GM21515 (cell line): ENCODE measurements at regions not wholly inside any gene's neighbourhood (a gene's known extent, or its start where the extent isn't known, plus 50 kb on each side); places are given as distances from the start of the nearest gene placed in this dataset.

Experiments used
- ATAC-seq: cut with Tn5 transposase; IDR thresholded peaks from one replicate; pipeline ENCODE4 v1.9.1; 2021; ENCODE audit not compliant: unreplicated experiment

DNA sequence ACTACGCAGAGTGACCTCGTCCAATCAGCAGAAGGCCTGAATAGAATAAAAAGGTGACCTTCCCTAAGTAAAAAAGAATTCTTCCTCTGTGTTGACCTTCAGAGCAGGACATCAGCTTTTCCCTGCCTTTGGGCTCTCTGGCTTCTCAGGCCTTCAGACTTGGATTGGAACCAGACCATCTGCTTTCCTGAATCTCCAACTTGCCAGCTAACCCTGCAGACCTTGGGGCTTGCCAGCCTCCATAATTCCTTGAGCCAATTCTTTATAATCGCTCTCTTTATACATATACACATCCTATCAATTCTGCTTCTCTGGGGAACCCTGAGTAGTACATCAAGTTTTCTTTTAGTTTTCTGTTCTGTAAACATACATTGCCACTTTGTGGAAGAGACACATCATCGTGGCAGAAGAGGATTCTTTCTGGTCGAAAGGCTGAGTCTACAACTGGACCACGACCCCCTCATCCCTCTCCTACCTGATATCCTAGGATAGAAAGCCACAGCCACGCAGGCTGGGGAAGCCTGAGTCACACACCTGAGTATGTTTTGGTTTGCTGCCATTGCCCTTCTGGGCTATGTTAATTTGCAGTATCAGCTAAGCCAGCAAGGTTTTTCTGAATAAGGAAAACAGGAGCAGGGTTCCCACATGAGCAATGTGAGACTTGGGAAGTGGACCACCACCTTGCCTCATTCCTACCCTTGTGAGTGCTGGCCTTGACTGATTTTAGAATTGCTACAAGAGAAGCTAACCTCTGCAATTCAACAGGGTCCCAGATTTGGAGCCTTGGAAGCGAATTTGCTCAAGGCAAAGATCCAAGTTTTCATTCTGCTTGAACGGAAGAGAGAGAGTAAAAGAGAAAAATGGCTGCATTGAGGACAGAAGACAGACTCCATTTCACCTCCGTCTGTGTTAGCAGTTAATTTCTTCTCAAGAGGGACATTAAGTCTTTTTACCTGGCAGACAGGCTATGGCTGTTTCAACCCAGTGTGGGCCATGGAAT lies 445.2 kb upstream of the FZD8 start:
- no peak for ATAC-seq

DNA sequence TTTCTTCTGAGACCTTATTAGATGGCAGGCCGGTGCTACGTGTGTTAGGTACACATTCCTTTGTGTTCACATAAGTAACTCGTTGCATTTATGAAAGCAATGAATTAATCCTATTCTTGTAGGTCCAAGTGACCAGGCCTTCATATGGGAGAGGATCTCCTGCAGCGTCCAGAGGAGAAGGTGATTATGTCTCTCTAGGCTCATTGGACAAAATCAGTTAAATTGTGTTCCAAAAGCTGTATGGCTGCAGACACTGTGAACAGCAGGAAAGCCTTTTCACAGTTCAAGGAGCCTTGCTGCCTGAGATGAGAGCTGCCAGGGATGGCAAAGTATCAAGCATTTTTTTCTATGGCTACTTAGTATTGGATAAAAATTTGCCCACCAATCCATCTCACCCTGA lies 433.1 kb upstream of the FZD8 start:
- no peak for ATAC-seq

DNA sequence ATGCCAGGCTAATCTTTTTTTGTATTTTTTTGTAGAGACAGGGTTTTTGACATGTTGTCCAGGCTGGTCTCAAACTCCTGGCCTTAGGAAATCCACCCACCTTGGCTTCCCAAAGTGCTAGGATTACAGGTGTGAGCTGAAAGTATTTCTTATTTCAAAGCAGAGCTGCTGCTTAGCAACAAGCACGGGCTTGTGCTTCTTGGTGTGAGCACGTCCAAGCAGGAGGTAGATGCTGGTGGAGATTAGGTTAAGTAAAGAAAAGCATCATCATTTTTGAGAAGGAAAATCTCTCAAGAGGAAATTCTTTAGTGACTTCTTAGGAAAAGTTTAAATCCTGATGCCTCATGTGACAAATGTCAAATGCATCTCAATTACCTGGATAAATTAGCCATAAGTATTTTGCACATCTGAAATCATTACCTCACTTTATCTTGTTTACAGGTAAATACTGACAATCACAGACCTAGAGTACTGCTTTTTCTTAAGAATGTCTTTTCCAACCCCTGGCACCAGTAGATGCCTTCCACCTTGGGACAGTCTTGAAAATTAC lies 431.8 kb upstream of the FZD8 start:
- no peak for ATAC-seq

DNA sequence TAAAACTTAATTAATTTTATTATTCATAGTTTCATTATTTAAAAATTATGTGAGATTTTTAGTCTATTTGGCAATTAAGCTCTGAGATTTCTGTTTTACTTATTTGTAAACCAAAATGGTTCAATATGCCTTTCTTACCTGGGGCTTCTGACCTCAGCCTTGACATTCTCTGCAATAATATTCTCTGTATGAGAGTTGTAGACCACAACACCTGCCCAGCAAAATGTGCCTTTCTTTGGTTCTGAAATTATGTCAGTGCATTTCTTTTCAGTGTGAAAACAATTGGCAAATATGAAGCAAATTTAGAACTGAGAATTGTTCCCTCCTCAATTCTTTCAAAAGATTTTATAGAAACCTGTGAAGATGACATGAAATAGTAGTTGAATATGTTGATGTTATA lies 426.4 kb upstream of the FZD8 start:
- ATAC-seq, result no peak

DNA sequence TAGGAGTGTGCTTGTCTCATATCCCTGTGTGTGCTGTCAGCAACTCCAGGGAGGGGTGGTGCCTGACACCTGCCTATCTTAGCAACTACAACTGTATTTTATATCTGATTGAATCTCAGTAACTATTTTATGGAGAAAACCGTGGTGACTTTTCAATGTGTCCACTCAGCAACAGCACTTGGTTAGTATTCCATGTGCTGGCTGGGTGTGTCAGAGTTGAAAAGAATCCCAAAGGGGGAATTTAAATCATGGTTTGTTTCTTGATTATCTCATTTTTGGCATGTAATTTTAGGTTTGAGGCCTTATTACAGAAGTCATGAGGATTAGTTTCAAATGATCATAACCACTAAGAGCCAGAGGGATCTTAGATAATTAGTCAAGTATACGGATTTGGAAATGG lies 425.7 kb upstream of the FZD8 start:
- ATAC-seq, result no peak

DNA sequence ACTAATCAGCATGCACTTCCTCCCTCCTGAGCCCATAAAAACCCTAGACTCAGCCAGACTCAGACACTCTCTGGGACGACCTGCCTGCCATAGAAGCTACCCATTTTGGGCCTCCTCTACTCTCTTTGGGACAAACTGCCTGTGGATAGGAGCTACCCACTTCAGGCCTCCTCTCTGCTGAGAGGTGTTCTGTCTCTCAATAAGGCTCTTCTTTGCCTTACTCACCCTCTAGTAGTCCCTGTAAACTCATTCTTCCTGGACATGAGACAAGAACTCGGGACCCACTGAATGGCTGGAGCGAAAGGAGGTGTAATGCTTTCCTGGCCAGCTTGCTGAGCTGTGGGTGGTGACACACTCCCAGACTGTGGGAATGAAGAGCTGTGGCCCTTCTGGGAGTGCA lies 424.8 kb upstream of the FZD8 start:
- no peak for ATAC-seq

DNA sequence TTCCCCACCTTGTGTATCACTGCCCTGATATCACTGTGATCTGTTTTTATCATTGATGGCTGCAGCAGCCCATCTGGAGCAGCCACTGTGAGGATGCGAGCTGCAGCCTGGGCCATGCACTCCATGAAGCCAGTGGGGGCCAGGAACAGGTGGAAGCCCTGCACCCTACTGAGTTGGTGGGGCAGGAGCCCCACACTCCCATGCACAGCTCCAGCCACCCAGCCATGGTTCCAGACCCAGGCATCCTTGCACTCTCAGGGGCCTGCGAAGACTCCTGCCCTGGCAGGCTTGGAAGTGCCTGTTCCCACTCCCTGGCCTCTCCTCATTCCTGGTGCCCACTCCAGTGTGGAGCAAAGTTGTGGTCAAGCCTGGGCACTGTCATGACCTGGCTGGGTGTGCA lies 424.0 kb upstream of the FZD8 start:
- ATAC-seq, result no peak

DNA sequence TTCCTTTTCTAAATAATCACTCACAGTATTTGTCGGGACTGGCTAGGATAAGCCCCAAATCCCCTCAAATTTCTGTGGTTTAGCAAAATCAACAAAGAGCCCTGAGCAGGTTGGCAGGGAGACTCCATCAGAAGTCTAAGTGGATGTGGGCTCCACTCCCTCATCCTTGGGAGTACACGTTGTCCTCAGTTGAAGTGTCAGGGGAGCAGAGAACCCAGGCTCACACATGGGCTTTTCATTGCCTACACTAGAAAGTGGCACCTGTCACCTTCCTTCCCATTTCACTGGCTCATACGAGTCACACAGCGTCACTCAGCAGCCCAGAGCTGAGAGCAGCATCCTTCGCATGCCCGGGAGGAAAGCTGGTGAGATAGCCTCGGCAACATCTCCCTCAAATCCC lies 421.3 kb upstream of the FZD8 start:
- ATAC-seq, result no peak

DNA sequence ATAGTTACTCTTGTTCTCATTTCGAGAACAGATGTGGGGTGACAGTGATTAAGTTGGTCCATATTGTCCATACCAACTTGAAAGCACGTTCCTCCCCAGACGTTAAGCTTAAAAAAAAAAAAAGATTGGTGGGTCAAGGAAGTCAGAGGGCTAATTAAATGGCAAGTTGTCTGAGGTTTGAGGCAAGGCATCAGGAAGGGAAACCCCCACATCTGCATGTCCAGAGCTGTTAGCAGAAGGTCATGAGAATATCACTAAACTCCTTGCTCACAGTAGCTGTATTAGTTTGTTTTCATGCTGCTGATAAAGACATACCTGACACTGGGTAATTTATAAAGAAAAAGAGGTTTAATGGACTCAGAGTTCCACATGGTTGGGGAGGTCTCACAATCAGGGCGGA lies 415.6 kb upstream of the FZD8 start:
- no peak for ATAC-seq

DNA sequence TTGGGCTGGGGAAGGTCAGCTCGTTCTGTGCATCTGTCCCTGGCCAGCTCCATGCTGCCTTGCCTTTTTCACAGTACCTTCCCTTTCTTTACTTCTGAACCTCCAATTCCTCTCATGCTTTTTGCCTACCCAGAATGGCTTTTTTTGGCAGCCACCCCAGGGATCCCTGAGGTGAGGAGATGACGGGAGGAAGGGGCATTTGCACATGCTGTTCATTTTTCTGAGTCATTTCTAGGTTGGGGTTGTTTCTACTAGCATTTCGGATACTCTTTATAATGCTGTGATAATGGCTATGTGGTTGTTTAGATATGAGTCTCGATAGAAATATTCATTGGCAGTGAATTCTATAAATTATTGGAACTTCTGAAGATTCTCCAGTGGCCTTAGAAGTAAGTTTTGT lies 415.1 kb upstream of the FZD8 start:
- ATAC-seq, result no peak

DNA sequence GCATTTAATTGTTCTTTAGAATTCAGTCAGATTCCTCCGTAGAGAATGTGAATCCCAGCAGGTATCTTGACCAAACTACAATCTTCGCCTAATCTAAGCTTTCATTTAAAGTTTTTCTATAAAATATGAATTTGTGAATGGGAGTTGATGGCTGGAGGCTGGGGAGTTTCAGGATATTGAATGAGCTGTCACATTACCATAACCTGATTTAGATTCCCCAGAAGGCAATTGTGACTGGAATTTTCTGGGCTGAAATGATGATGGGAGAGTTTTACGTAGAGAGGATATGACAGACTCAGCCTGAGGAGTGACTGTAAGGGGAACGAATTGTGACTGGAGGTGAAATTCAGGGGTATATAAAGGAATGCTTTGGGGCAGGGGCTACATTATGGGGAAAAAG lies 411.7 kb upstream of the FZD8 start:
- no peak for ATAC-seq

DNA sequence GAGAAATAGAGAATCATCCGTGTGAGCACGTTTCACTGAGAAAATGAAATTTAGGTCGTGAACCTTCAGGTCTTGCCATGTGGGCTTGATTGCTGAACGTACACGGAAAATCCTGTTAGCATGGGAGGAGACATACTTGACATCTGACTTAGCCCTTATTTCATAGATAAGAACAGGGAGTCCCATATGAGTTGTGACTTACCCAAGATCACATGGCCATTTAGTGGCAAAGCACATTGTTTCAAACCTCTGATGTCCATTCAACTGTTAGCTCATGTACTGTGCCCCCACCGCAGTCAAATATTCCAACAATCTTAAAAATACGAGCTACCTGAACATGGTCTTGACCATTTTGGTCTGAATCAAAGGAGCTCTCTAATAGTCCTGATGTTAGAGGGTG lies 411.2 kb upstream of the FZD8 start:
- ATAC-seq, result no peak

DNA sequence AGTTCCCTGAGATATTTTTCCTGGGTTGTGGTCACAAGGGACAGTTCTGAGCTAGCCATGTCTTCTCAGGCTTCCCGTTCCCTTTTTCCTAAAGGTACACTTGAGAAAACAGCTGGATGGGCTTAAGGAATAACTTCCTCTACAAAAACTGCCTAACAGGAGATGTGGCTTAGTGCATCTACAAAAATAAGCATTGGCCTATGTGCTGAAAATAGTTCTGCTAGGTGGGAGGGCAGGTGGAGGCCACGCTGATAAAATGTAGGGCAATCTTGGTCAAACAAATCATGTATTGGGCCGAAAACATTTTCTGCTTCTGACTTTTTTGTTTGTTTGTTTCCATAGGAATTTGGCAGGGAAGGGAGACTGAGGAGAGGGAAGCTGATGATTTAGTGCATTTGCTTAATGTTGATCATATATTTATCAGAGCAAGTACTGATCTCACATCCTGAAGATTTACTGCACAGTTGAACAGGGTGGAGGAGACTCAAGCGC lies 409.4 kb upstream of the FZD8 start:
- ATAC-seq, result no peak

DNA sequence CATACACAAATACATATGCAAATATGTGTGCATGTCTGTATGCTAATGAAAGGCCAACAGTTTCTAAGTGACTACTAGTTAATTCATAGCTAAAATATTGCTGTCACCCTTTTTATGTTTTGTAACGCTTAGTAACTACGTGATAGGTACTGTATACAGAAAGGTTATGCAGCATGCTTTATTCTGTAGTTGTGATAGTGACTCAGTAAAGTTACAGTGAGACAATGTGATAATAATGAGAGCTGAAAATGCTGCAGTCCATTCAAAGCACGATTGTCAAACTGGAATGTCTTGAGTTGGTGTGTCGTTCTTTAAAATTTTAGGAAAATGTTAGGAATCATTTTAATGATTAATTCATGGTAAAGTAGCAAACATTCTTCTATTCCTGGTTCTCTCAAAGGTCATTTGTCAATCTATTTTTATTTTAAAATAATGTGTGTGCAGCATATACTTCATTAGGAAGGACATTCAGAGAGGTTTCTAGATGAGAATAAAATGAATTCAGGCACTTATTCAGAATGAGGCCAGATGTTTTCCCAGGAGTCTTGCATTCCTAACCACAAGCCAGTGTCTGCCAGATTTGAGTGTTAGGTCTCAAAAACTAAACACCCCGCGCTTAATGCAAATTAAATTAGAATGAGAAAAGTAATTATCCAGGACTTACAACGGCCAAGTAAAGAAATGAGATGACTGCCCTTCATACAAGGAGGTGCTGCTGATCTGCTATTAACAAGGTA lies 408.8 kb upstream of the FZD8 start:
- ATAC-seq, result no peak

DNA sequence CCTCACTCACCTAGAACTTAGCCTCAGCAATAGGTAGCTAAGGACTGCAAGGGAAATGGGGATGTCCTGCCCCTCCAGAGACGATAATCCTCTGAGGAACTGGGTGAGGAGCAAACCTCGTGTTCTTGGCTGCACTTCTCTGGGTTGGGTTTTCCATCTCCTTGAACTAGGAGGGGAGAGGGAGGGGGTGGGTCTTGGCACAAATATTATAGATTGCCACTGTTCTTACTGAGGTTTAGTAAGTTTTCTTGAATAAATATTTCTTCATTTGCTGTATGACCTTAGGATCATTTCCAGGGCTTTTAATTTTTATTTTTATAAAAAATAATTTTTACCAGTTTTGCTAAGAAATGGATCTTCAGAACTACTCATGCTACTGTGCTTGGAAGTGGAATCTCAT lies 406.7 kb upstream of the FZD8 start:
- no peak for ATAC-seq

DNA sequence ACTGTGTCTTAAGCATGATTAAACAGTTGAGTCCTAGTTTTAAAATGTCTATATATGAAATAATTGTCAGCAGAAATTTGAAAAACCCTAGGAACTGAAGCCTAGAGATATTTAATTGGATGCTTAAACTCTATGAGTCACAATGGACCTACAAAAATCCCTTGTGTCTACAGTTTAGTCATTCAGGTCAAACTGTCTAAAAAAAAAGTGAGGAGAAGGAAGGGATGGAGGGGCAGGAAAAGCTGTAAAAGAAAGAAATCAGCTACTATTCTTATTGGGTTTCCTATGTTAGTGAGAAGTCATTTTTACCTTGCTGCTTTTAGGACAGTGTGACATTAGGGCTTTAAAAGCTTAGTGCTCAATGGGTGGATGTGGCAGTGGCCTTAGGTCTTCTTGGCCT lies 406.1 kb upstream of the FZD8 start:
- no peak for ATAC-seq

DNA sequence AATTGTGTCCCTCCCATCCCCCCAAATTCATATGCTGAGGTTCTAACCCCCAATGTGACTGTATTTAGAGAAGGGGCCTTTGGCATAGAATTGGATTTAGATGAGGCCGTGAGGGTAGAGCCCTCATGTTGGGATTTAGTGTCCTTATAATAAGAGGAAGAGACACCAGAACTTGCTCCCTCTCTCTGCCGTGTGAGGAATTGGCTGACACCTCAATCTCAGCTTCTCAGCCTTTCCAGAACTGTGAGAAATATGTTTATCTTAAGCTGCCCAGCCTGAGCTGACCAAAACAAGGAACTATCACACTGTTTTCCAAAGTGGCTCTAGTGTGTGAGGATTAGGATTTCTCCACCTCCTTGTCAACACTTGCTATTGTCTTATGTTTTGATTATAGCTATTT lies 400.0 kb upstream of the FZD8 start:
- ATAC-seq, result no peak

DNA sequence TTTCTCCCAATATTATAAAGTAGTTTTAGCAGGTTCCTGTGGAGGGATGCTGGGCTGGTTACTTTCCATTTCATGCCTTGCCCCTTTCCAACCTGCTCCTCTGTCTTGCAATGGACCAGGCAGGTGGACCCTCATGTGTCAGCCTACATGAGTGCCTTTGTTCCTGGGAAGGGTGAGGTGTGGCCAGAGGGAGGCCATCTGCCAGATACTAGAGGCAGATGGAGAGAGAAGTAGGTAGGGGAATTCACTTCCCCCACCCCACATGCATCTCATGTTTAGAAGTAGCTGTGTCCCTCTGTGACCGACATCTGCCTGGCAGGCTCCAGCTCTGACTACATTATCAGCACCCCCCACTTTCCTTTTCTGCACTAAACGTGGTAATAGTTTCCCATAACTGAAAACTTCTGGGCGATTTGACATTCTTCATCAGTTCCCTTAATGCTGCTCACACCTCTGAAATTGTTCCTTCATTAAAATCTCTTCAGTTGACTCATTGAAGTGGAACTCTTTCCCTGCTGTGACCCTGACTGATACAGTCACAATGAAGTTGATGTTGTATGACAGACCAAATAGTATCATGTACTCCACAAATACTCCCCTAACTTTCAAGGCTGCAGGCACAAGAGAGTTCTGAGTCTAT lies 396.3 kb upstream of the FZD8 start:
- no peak for ATAC-seq

DNA sequence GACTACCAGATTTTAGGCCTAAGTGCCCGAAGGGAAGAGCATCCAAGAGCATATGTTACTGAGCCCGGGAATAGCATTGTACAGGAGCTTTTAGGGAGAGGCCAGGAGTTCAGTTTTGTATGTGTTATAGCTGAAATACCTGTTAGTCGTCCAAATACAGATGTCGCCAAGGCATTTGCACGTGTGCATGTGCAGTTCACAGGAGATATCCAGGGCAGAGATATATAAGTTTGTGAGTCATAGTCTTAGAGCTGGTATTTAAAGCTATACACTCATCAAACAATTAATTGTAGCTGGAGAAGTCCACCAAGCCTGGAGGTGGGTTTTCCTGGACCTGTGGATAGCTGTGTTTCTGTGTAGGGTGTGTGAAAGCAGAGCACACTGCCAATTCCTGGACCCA lies 394.0 kb upstream of the FZD8 start:
- no peak for ATAC-seq

DNA sequence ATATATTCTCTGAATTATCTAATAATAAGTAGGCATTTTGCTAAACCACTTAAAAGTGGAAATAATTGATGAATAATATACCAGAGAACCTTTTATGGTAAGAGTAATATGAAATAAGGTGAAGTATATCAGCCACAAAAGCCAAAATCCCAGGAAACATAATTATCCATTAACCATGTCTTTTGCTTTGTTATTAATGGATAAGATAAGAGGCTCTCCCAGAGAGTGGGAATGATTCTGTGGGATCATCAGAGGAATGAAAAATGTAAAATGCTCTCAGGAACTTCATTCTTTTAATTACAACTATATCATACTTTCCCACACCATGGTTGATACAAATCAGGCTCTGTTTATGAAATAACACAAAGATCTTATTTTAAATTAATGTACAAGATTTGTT lies 391.7 kb upstream of the FZD8 start:
- no peak for ATAC-seq

DNA sequence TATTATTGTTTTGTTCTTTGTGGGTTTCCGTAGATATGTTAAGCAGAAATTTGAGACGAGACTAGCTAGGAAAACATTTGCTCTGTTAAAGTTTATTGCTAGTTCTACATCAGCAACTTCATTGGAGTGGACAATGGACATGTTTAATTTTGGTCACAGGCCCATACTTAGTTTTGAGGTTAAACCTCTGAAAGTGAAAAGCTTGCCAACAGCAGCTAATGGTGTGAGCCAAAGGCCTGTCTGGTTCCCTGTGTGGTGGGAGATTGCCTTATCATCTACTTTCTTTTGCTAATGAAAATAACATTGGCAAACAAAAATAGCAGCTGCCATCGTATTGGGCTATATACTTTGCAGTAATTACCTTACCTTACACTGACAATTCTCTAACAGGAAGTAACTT lies 388.4 kb upstream of the FZD8 start:
- ATAC-seq, result no peak
